GM12865 (cell line): ENCODE measurements at regions not wholly inside any gene's neighbourhood (a gene's known extent, or its start where the extent isn't known, plus 50 kb on each side); places are given as distances from the start of the nearest gene placed in this dataset.

Experiments used
- DNase-seq: peaks from one replicate; pipeline ENCODE4 v3.0.0; 2010; ENCODE audit warnings: low read depth
- H3K4me3 ChIP-seq: 2 replicates; pipeline ENCODE4 v1.5.1; 2011; ENCODE audit warnings: mild to moderate bottlenecking, low read depth, low read length, control low read depth
- CTCF ChIP-seq: IDR thresholded peaks from 2 replicates; pipeline ENCODE4 v1.5.1; 2011; ENCODE audit warnings: low read length, control low read depth, low read depth, inconsistent platforms; ENCODE audit not compliant: insufficient read depth; ENCODE audit errors: missing control alignments

- TF ChIP-seq CTCF: no peak
- no peak overlapping the region for H3K4me3 ChIP-seq
- DNase-seq: no peak
Observed at GRCh38 chr19:28404472-28404871, 808.5 kb downstream of the UQCRFS1 start.

GRCh38 chr19:28403690-28404089 is 809.3 kb downstream of the UQCRFS1 start:
- TF ChIP-seq CTCF: no peak
- no peak for DNase-seq
- H3K4me3 ChIP-seq: no peak overlapping the region

GRCh38 chr19:28402701-28403290 is 810.2 kb downstream of the UQCRFS1 start:
- DNase-seq: no peak
- H3K4me3 ChIP-seq: no peak overlapping the region
- no peak for TF ChIP-seq CTCF

- H3K4me3 ChIP-seq: no peak overlapping the region
- no peak for DNase-seq
- no peak for TF ChIP-seq CTCF
Observed at GRCh38 chr19:28401739-28402424, 811.1 kb downstream of the UQCRFS1 start.

- DNase-seq: no peak
- no peak overlapping the region for H3K4me3 ChIP-seq
- no peak for TF ChIP-seq CTCF
Observed at GRCh38 chr19:28400953-28401671, 811.8 kb downstream of the UQCRFS1 start.

- no peak for DNase-seq
- no peak for TF ChIP-seq CTCF
- H3K4me3 ChIP-seq: no peak overlapping the region
Observed at GRCh38 chr19:28399187-28399586, 813.8 kb downstream of the UQCRFS1 start.

GRCh38 chr19:28397800-28398199 is 815.2 kb downstream of the UQCRFS1 start:
- no peak overlapping the region for H3K4me3 ChIP-seq
- TF ChIP-seq CTCF: no peak
- DNase-seq: no peak
